Suppressor macrophage (primary cell): ENCODE measurements at regions not wholly inside any gene's neighbourhood (a gene's known extent, or its start where the extent isn't known, plus 50 kb on each side); places are given as distances from the start of the nearest gene placed in this dataset.

Source experiments
- DNase-seq, 4 experiments: peaks; one replicate each; pipeline ENCODE4 v3.0.0-alpha.2; 2020 to 2022

GRCh38 chr13:108360139-108360538, 90.6 kb downstream of the TNFSF13B start:
- DNase-seq: peak in 3 of 4 experiments; percentile 17 to 52 (median 38)

GRCh38 chr13:108361769-108362168, 92.3 kb downstream of the TNFSF13B start:
- no peak for DNase-seq

DNA sequence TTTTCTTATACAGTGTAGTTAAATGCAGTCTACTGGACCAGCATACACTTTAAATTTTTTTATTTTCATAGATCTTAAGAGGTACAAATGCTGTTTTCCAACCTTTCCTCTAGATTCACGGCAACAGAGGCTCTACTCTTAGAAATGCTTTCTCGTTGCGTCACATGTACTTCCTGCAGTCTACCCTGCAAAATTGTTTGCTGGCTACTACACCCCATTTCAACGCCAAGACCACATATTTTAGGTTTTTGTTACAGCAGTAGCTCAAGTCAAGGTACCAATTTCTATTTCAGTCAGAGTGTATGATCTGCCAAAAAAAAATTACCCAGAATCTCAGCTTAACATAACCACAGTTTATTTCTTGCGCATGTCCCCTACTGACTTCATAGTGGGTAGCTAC, 94.1 kb downstream of the TNFSF13B start:
- peak in 1 of 4 experiments; percentile 10 for DNase-seq

- DNase-seq: peak in 2 of 4 experiments; percentile 10 to 11
Observed at GRCh38 chr13:108365255-108365654, 95.7 kb downstream of the TNFSF13B start.

GRCh38 chr13:108368250-108368905, 98.9 kb downstream of the TNFSF13B start:
- DNase-seq: peak; percentile 30 to 75 (median 62)

GRCh38 chr13:108369412-108369811, 99.9 kb downstream of the TNFSF13B start:
- DNase-seq: no peak

DNA sequence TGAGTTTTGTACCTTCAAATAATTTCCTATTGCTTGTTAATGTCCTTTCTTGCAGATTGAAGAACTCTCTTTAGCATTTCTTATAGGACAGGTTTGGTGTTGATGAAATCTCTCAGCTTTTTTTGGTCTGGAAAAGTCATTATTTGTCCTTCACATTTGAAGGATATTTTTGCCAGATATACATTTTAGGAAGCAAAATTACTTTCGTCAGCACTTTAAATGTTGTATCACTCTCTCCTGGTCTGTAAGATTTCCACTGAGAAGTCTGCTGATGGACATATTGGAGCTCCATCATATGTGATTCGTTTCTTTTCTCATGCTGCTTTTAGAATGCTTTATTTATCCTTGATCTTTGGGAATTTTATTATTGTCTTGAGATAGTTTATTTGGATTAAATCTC, 105.5 kb downstream of the TNFSF13B start:
- no peak for DNase-seq

DNA sequence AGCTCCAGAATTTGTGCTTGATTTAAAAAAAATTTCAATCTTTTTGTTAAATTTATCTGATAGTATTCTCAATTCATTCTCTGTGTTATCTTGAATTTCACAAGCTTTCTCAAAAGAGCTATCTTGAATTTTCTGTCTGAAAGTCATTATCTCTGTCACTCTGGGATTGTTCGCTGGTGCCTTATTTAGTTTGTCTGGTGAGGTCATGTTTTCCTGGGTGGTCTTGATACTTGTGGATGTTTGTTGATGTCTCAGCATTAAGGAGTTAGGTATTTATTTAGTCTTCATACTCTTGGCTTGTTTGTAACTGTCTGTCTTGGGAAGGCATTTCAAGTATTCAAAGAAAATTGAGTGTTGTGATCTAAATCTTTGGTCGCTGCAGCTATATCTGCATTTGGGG, 106.3 kb downstream of the TNFSF13B start:
- DNase-seq: no peak

GRCh38 chr13:108376308-108376707, 106.8 kb downstream of the TNFSF13B start:
- no peak for DNase-seq

DNA sequence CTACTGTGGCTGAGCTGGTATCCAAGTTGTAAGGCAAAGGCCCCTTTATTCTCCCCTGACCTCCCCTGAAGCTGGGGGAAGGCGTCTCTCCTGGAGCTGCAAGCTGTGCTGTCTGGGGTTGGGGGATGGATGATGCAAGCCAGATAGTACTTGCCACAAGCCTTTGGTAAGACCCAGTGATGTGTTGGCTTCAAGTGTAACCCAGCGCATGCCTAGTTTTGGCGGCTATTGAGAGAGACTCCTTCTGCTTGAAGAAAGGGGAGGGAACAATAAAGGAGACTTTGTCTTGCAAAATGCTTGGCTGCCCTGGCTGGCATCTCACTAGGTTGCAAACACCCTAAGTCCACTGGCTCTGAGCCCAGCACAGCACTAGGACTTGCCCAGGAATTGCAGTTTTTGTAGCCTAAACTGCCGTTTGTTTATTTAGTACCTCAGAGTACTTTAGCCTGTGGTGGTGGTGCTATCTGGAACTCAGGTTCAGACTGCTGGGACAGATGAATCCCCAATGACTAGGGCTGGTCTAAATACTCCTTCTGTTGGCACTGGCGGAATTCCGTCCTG, 108.2 kb downstream of the TNFSF13B start:
- DNase-seq: no peak

DNA sequence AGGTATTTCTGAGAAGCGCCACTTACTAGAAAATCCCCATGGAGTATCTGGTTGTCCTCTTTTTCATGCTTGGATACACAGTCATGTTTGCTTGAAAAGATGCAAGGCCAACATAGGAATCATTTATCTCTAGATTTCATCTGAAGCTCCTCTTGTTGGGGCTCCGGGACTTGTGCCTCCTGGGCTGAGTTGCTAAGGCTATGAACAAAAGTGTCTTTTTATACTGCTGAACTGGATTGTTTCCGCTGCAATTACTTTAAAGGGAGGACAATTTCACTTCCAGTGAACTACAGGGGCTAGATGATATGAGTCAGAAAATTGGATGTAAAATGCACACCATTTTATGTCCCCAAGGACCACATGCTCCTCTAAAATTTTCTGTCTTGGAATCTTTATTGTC, 114.1 kb downstream of the TNFSF13B start:
- no peak for DNase-seq

DNA sequence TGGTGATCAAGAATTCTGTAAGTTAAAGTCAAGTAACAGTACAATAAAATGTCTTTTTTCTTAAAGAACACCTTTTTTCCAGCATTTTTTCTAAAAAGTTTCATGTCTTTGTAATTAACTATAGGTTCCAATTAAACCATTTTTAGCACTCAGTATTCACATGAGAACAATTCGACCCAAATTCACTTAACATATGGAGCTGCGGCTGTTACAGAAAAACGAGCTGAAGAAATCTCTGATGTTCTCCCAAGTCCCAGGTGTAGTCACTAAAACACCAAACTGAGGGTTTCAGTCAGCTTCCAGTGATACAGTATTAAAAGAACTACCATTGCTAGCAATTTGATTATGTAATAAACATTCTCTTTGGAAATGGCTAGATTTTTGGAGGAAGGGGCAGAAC, 117.6 kb downstream of the TNFSF13B start:
- DNase-seq: no peak

DNA sequence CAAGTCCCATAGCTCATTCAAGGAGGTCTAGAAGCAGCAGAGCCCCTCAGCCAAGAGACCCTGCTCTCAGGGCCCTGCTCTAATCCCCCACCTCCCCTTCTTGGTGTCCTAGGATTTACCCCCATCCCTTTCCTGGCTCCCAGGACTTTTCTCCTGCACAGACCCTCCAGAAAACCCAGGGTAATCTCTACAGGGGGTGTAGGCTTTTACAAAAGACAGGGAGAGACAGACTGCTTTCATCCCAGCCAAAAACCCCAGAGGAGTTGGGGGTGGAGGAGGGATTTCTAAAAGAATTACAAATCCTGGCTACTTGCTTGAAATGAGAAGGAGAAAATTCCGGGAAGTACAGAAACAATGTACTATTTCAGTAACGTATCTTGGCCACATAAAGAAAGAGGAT, 133.3 kb downstream of the TNFSF13B start:
- DNase-seq: no peak

DNA sequence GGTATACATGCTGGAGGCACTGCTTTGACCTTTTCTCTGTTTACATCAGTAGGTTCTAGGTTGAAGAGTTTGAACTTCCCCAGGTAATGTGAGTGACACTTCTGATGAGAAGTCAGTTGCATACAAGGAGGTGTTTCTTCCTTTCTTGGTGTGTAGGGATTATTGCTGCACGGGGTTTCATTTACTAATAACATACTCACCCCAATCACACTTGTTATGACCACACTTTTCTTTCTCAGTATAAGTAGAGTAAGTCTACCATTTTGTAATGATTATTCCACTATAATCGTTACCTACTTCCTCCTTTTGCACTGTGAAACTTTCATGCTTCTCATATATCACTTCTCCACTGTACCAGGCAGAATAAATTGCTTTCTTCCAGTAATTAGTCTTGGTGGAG, 138.0 kb downstream of the TNFSF13B start:
- peak in 1 of 4 experiments; percentile 27 for DNase-seq

DNA sequence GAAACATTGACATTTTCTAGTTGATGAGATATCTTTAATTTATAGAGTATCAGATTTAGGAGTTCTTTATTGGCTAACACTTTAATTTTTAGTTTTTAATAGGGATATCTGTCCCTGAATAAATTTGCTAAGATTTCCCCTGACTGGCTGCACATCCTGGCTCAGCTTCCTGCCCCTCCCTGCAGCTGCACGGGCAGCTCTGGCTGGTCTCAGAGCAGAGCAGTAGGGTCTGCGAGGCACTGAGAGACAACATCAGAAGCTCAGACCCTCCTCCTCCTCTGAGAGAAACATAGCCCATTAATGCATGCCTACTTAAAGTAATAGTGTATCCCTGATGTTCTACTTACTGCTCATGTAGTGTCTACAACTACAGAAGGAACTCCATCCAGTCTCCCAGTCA, 139.2 kb downstream of the TNFSF13B start:
- DNase-seq: no peak

- no peak for DNase-seq
Observed at GRCh38 chr13:108409730-108410129, 140.2 kb downstream of the TNFSF13B start.

GRCh38 chr13:108419768-108420167, 150.2 kb downstream of the TNFSF13B start:
- peak in 1 of 4 experiments; percentile 23 for DNase-seq

GRCh38 chr13:108425056-108425455, 155.5 kb downstream of the TNFSF13B start:
- no peak for DNase-seq

- no peak for DNase-seq
Observed at GRCh38 chr13:108426893-108427292, 157.4 kb downstream of the TNFSF13B start.

DNA sequence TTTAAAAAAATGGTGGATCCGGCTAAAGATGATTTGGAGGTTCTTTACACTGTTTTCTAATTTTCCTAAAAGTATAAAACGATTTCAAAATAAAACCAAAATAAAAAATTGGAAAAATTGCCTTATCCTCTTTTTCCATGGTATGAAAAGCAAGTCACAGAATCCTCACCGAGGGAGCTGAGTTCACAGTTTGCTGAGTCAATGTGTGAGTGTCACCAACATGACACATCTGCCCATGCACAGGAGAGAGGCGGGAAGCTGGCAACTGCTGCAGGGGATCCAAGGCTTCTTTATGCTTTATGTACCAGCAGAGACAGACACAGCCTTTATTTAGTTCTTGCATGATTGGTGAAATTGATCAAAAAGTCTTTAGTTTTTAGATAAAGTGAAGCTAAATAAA, 157.8 kb downstream of the TNFSF13B start:
- DNase-seq: peak in 1 of 4 experiments; percentile 5

DNA sequence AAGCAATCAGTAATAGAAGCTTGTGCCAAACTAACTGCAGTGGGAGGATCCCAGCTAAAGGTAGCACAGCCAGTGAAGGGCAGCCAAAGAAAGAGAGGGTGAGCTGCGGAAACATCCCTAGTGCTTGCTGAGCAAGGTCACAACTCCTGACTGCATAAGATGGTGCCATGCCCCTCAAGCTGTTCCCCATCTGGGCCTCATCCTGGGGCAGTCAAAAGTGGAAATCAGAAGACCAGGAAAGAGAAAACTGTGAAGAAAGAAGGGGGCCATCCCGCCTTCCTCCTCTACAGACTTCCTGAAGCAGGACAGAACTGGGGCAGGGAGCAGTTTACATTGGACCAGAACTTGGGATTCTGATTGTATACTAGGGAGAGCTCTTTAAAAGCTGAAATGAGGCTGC, 159.2 kb downstream of the TNFSF13B start:
- no peak for DNase-seq

- peak in 2 of 4 experiments; percentile 3 to 11 for DNase-seq
Observed at GRCh38 chr13:108433976-108434755, 164.6 kb downstream of the TNFSF13B start.

- DNase-seq: no peak
Observed at GRCh38 chr13:108435393-108436149, 166.1 kb downstream of the TNFSF13B start.
